GM21390 (cell line): ENCODE measurements at regions not wholly inside any gene's neighbourhood (a gene's known extent, or its start where the extent isn't known, plus 50 kb on each side); places are given as distances from the start of the nearest gene placed in this dataset.

Experiments used
- ATAC-seq: cut with Tn5 transposase; IDR thresholded peaks from one replicate; pipeline ENCODE4 v1.9.1; 2021; ENCODE audit not compliant: unreplicated experiment

- ATAC-seq = no peak
Measured at GRCh38 chr9:99326112-99326916, 104.2 kb downstream of the SEC61B start.

DNA sequence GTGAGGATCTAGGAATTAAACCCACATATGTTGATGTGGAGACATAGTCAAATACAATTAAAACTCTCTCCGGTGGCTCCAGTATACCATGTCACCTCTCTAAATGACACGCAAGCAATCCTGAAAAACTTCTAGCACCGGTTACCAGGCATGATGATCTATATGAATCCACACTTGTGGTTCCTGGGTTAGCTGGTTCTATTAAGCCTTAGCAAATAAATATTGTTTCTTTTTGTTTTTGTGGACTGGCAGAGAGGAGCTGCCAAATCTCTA is 104.8 kb downstream of the SEC61B start:
- no peak for ATAC-seq

DNA sequence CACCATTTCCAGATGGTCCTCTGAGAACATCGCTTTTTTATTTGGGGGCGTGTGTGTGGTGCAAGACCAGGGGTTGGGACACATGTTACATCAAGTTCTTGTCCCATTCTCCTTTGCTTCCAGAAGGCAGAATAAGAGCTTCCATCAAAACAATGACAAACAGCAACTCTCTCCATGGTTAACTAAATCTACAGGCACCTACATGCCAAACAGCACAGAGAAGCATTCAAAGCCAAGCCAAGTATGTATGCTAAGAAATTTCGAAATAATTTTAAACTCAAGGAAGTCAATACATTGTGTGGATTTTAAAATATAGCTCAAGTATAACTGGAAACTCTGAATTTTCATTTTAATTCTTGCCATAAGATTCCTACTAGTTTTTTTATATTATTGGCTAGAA is 105.6 kb downstream of the SEC61B start:
- no peak for ATAC-seq

GRCh38 chr9:99335280-99335679 is 113.2 kb downstream of the SEC61B start:
- no peak for ATAC-seq

- ATAC-seq = no peak
Measured at GRCh38 chr9:99336005-99336404, 113.9 kb downstream of the SEC61B start.

DNA sequence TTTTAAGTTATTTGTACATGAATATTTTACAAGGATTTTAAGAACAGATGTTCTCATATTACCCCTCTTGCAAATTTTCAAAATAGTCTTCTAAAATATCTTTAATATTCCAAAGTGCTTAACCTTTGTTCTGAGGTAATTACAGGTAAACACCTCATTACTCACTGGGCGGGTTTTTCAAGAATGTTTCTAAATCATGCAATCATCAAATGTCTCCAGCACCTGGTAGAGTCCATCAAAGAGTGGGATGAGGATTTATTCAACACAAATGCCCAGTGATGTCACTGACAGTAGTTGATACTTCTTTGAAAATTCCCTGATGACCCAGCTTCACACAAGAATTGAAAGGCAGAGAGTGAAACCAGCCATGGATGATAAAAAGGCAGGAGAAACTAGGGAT is 114.4 kb downstream of the SEC61B start:
- ATAC-seq = no peak

DNA sequence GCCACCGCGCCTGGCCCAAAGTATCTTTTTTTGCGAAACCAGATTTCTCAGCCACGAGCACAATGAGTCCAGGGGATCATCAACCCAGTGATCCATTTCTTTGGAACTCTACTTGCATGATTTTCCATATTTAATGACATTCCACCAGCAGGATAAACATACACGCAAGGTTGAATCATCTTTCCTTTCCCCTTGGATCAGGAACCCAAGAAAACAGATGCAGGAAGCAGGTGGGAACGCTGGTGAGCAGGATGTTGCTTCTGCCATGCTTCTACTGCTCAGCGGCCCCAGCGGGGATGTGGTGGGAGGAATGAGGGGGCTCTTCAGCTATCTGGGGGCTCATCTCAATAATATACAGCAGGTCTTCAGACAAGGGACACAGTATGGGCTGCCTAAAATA is 118.2 kb downstream of the SEC61B start:
- ATAC-seq = no peak

- ATAC-seq = no peak
Measured at GRCh38 chr9:99341686-99342085, 119.6 kb downstream of the SEC61B start.

DNA sequence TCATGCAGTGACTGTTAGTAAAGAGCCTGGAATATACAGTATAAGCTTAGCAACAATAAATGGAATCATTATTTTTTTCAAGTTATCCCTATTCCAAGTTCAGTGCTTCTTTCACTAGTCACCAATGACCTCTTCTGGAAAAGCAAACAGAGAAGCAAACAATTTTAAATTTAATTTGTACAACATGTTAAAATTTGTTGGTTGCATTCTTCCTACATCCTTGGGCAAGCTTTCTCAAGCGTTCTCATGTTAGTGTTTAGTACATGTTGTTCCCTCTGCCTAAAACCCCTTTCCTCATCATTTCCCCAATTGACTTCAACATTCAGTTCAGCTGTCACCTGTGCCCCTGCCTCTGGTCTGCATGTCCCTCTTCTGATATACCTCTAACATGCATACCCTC is 123.4 kb downstream of the SEC61B start:
- no peak for ATAC-seq

DNA sequence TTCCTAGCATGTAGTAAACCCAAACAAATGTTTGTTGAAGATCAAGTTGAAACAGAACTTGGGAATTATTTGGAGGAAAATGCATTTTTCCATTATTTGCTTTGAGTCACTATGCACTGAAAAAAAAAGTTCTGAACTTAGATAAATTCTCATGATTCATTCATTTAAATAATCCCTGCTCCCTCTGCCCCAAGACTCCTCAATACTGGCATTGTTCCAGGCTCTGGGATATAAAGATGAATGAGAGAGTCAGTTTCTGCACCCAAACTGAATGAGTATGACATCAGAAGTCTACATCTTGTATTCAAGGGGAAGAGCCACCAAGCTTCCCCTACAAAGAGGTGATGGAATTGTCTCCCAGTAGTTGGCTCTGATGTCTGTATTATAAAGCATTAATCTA is 123.9 kb downstream of the SEC61B start:
- ATAC-seq = no peak

GRCh38 chr9:99347568-99347967 is 125.5 kb downstream of the SEC61B start:
- no peak for ATAC-seq

GRCh38 chr9:99348289-99348688 is 126.2 kb downstream of the SEC61B start:
- ATAC-seq = no peak

GRCh38 chr9:99349870-99350269 is 127.8 kb downstream of the SEC61B start:
- no peak for ATAC-seq

DNA sequence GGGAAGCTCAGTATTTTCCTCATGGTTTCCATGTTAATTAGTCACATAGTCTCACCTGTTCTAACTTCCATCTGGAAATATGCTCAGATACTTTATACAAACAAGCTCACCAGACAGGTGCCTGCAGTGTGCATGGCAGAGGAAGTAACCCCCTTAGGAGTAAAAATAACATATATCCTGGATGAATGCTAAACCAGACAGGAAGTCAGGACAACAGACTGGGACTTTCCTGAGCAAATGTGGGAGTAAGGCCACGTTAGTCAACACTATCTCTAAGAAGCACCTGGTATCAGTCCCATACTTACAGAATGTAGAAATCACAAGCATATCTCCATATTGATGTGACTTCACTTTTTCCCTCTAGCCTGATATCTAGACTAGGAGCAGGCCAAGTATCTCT is 128.4 kb downstream of the SEC61B start:
- no peak for ATAC-seq

DNA sequence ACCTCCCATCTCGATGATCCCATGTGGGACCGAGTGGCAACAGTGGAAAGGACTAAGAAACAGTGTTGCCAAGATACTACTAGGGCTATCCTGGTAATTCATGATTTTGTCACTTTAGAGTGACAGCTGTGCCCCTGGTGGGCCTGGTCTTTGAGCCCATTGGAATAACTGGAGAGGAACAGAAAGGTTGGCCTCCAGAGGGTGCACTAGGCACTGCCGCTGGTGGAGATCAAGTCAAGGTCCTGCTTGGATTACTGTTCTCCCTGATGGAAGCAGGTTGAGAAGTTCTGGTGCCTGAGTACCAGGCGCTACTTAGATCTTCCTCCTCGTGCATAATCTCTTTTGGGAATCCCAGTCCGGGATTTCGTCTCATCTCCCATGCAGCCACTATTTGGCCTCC is 129.6 kb downstream of the SEC61B start:
- ATAC-seq = no peak

DNA sequence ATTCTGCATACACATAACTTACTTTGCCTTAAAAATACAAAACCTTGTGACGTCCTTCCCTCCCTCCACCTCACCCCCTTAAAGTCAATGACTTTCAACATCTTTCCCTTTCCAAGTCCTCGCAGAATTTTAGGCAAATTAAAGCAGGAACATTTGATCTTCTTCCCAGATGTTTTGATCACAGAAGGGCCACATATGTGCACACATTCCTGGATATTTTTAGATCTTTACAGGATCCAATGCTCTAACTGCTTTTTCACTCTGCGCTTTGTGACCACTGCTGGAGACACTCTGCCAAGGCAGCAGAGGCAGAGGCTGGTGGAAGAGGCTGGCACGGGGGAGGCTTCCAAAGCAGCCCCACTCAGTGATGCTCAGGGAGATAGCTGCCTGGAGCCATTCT is 130.7 kb downstream of the SEC61B start:
- no peak for ATAC-seq

- no peak for ATAC-seq
Measured at GRCh38 chr9:99353408-99353807, 131.3 kb downstream of the SEC61B start.

DNA sequence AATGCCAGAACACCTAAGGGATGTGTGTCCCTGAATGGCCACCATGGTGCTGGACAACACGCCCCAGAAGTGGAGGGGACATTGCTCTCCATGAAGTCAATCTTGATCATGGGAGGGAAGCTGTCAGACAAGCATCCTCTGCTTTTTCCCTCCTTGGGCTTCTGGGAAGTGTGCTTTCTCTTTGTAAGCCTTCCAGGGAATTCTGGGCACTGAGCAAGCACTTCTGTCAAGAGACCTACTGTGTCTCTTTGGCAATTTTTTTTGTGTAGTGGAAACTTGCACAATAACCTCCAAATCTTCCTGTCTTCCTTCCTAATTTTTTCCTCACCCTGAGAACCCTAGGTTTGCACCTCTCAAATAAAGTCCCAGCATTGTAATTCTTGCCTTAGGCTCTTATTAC is 132.0 kb downstream of the SEC61B start:
- no peak for ATAC-seq

- ATAC-seq = no peak
Measured at GRCh38 chr9:99356512-99356971, 134.5 kb downstream of the SEC61B start.

DNA sequence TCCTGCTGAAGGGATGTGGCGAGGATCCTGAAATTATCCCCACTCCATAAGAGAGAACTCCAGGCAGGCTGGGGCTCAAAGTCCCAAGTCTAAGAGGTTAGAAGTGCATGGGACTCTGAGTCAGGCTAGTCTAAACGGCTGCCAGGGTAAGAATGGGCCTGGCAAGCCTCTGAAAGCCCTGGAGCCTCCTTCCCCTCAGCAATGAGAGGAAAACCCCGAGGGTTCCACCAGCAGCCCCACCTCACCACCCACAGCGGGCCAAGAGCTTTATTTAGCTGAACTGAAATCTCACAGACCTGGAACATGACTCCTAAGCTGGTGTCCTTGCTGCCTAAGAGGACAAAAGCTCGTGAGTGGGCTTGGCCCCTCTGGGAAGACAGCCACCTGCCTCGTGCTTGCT is 135.5 kb downstream of the SEC61B start:
- ATAC-seq = no peak

DNA sequence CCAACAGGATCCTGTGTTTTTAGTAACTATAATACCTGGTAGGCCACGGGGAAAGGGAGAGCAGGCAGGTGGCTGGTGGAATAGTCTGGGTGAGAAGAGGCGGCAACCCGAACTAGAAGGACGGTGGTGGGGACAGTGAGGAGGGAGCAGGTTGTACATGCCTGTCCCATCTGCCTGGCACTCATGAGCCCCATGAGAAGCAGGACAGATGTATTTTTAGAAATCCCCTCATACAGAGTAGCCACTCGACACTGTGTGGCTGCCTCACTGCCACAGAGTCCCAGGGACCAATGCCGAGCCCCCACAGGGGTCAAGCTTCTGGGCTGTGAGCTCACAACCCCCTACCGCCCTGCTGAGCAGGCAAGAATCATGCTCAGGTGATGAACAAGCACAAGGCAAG is 136.6 kb downstream of the SEC61B start:
- ATAC-seq = no peak

GRCh38 chr9:99359336-99359735 is 137.3 kb downstream of the SEC61B start:
- no peak for ATAC-seq

DNA sequence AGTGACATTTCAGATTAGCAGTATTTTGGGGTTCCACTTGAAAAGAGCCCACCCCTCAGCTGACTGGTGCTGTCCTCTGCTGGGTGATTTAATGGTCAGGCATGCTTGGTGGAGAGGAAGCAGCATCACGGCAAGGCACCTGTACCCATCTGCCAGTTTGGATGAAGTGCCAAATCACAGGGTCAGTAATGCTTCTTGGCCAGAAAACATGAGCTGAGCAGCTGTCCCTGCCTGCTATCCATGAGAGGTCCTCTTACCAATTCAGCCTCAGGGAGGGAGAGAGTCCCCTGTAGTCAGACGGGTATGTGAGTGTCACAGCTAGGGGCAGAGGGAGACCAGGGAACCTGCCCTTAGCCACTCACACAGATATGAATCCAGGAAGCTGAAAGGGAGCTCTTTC is 137.9 kb downstream of the SEC61B start:
- ATAC-seq = no peak
